Uterus (tissue), 3 donors: ENCODE measurements at regions not wholly inside any gene's neighbourhood (a gene's known extent, or its start where the extent isn't known, plus 50 kb on each side); places are given as distances from the start of the nearest gene placed in this dataset.

Experiments used
- DNase-seq, 2 donors: peaks; one replicate each; pipeline ENCODE4 v3.0.0-alpha.2; 2019 to 2020
- H3K27ac ChIP-seq, 2 donors: fragments of 200-600 bp; sonication (generic); 1 replicate in 1 of 2; 2 replicates in 1 of 2; pipeline ENCODE4 v1.5.1; 2016 to 2018
- H3K27me3 ChIP-seq, 2 donors: fragments of 200-600 bp; sonication (generic); one replicate each; pipeline ENCODE4 v1.5.1; 2018 to 2019; ENCODE audit warnings: control low read depth in 1 of 2
- H3K36me3 ChIP-seq, 2 donors: fragments of 200-600 bp; sonication (generic); one replicate each; pipeline ENCODE4 v1.5.1; 2019; ENCODE audit warnings: control low read depth in 1 of 2
- H3K4me1 ChIP-seq, 2 donors: fragments of 200-600 bp; sonication (generic); one replicate each; pipeline ENCODE4 v1.5.1; 2018 to 2019; ENCODE audit warnings: control low read depth in 1 of 2
- H3K4me3 ChIP-seq, 2 donors: fragments of 200-600 bp; sonication (generic); 1 replicate in 1 of 2; 2 replicates in 1 of 2; pipeline ENCODE4 v1.5.1; 2018 to 2019; ENCODE audit warnings: mild to moderate bottlenecking in 1 of 2
- H3K9me3 ChIP-seq, 2 donors: fragments of 200-600 bp; sonication (generic); one replicate each; pipeline ENCODE4 v1.5.1; 2019; ENCODE audit warnings: control low read depth in 1 of 2
- POLR2A ChIP-seq, 2 donors: fragments of 450-650 bp; IDR thresholded peaks; one replicate each; pipeline ENCODE4 v1.6.1; 2016; ENCODE audit warnings: antibody characterized with exemption in 2 of 2, mild to moderate bottlenecking in 1 of 2, moderate library complexity in 1 of 2
- intact Hi-C: fragments of 100-400 bp; cut with DNase I; formaldehyde crosslinking; loops from one replicate; pipeline ENCODE4 v1.15.1; 2023; ENCODE audit warnings: low total_unique reads
- TF ChIP-seq, protein P1 (sequence below), 4 experiments: fragments of 200-600 bp in 2 of 4; fragments of 450-650 bp in 2 of 4; sonication (generic) in 2 of 4; IDR thresholded peaks; one replicate each; pipeline ENCODE4 v1.5.1; 2016 to 2019; ENCODE audit warnings: antibody characterized with exemption in 4 of 4, mild to moderate bottlenecking in 2 of 4, moderate library complexity in 1 of 4
- donor health status: DM: yes; HTN: yes; CAD: no.

DNA sequence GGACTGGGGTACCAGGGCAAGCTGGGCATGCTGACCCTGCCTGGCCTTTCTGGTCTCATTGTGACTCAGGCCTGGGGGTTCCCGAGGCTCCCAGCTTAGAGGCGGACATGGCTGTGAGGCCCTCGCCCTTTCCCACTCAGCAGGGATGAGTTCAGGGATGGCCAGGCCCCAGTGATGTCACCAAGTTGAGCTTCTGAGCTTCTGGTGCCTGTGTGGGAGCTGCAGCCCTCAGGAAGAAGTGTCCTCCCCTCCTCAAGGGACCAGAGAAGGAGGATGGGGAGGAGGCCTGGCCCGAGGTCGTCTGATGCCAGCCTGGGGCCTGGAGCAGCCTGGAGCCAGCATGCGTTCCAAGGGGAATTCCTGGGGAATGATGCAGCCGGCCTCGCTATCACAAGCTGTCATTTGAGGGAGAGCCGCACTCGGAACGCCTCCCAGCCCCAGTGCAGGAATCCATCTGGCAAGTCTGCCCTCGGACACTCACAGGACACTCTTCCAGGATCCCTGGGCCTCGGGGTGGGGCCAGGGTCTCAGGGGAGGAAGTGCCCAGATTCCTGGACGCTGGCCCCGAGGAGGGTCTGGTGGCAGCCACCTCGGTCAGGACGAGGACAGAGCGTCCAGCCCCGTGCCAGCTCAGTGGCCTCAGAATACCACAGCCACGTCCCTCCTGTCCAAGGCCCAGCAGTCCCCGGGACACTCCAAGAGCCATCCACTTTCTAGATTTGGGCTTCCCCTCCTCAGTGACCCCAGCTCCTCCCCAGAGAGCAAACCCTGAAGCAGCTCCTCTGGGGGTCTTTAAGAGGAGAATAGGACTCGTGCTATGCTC lies 61.2 kb upstream of the GPC1 start:
- H3K27ac ChIP-seq: peak overlapping the region; percentile 50 to 70
- intact Hi-C loops: no loop called here
- no peak overlapping the region for H3K4me3 ChIP-seq
- H3K27me3 ChIP-seq: no peaks in the 10 kb centered on the region
- H3K9me3 ChIP-seq: no peaks in the 10 kb centered on the region
- peak; percentile 64 to 69 for DNase-seq
- TF ChIP-seq, protein P1, sequence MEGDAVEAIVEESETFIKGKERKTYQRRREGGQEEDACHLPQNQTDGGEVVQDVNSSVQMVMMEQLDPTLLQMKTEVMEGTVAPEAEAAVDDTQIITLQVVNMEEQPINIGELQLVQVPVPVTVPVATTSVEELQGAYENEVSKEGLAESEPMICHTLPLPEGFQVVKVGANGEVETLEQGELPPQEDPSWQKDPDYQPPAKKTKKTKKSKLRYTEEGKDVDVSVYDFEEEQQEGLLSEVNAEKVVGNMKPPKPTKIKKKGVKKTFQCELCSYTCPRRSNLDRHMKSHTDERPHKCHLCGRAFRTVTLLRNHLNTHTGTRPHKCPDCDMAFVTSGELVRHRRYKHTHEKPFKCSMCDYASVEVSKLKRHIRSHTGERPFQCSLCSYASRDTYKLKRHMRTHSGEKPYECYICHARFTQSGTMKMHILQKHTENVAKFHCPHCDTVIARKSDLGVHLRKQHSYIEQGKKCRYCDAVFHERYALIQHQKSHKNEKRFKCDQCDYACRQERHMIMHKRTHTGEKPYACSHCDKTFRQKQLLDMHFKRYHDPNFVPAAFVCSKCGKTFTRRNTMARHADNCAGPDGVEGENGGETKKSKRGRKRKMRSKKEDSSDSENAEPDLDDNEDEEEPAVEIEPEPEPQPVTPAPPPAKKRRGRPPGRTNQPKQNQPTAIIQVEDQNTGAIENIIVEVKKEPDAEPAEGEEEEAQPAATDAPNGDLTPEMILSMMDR (IDR thresholded peaks at IDR 0.05): no peak
- no peak for TF ChIP-seq POLR2A (IDR thresholded peaks at IDR 0.05)
- H3K4me1 ChIP-seq: peaks cover 0 to 14% of the 10 kb centered on the region in 2 donors
- H3K36me3 ChIP-seq: no peaks in the 10 kb centered on the region

DNA sequence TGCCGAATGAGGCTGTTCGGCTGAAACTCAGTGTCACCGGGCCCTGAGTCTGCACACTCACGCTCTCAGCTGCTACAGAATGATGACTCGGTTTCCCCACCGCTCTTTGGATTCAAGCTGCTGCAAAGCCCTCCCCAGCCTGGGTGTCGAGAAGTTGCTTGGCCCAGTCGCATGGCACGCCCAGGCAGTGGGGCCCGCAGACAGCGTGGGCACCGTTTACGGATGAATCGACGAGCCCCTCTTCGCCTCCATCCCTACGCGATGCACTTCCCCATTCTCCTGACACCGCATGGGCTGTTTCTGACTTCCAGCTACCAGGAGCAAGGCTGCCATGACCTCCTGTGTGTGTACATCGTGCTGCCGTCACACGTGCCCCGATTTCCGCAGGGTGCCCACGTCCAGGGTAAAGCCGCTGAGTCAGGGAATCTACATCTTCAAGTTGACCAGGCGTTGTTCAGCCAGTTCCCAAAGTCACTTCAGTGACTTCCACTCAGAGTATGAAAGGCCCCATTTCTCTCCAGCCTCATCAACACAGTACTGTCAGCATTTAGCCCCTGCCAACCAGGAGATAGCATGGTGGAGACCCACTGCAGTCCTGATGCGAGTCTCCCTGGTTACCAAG lies 60.3 kb upstream of the GPC1 start:
- no peak overlapping the region for H3K4me3 ChIP-seq

DNA sequence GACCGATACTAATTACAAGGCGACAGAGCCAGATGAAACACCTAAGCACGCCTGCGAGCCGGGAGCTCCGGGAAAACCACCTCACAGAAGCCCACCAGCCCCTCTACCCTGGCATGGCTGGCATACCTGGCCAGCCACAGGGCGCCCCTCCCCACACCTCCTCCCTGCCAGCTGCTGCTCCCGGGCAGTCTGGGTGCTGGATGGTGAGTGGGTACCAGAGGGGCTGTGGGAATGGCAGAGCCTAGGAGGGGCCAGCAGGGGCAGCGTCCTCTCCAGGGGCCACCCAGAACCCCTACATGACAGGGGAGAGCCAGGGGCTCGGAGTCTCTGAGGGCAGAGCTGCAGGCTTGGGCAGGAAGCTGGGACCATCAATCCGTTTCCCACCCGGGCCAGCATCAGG lies 58.7 kb upstream of the GPC1 start:
- intact Hi-C loops: no loop called here
- H3K9me3 ChIP-seq: no peaks in the 10 kb centered on the region
- no peaks in the 10 kb centered on the region for H3K36me3 ChIP-seq
- TF ChIP-seq, protein P1 (IDR thresholded peaks at IDR 0.05): no peak
- H3K27me3 ChIP-seq: no peaks in the 10 kb centered on the region
- DNase-seq: no peak
- H3K4me1 ChIP-seq: peaks cover 0 to 4% of the 10 kb centered on the region in 2 donors
- H3K27ac ChIP-seq: no peak overlapping the region
- no peak overlapping the region for H3K4me3 ChIP-seq

More for the DNA sequence above, 60.3 kb upstream of the GPC1 start:
- Histone ChIP-seq H3K27me3 (no peaks in the 10 kb centered on the region), H3K9me3 (no peaks in the 10 kb centered on the region), H3K27ac (peak overlapping the region in 1 of 2 donors; percentile 52), H3K4me1 (peaks cover 0 to 8% of the 10 kb centered on the region in 2 donors), H3K36me3 (no peaks in the 10 kb centered on the region)
- no peak for DNase-seq
- intact Hi-C loops: no loop called here
- TF ChIP-seq POLR2A (IDR thresholded peaks at IDR 0.05): no peak
- TF ChIP-seq, protein P1 (IDR thresholded peaks at IDR 0.05): no peak

DNA sequence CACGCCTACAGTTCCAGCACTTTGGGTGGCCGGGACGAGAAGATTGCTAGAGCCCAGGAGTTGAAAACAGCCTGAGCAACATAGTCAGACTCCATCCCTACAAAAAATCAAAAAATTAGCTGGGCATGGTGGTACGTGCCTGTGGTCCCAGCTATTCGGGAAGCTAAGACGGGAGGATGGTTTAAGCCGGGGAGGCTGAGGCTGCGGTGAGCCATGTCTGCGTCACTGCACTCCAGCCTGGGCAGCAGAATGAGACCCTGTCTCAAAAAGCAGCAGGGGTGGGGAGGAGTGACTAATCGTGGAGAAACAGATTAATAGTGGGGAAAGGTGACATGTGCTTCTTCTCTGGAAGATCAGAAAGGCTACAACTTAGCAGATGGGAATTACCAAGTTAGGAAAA lies 58.1 kb upstream of the GPC1 start:
- intact Hi-C loops: no loop called here
- Histone ChIP-seq H3K9me3 (no peaks in the 10 kb centered on the region), H3K4me1 (peaks cover 0 to 4% of the 10 kb centered on the region in 2 donors), H3K27ac (no peak overlapping the region), H3K4me3 (no peak overlapping the region), H3K36me3 (no peaks in the 10 kb centered on the region), H3K27me3 (no peaks in the 10 kb centered on the region)
- no peak for DNase-seq
- TF ChIP-seq POLR2A (IDR thresholded peaks at IDR 0.05): no peak
- TF ChIP-seq, protein P1 (IDR thresholded peaks at IDR 0.05): no peak

DNA sequence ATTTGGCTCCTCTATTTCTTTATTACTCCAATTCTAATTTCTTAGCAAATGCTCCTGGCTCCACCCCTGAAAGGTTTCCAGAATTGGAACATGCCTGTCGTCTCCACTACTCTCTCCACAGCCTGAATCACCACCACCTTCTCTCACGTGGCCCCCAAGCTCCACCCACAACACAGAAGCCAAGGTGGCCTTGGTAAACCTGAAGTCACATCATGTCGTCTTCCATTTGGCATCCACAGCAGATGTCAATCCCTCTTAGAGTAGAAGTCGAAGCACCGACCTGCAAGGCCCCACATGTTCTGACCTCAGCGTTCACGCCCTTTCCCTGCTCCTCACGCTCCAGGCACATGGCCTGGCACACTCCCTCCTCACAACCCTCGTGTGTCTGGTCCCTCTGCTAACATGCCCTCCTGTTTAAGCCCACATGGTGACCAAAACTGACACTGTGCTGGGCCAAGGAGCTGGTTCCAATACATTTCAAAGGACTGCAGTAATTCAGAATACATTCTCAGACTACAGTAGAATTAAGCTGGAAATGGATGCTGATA lies 56.3 kb upstream of the GPC1 start:
- no peak overlapping the region for H3K27ac ChIP-seq
- no peaks in the 10 kb centered on the region for H3K36me3 ChIP-seq
- H3K4me1 ChIP-seq: peaks cover 0 to 4% of the 10 kb centered on the region in 2 donors
- no peaks in the 10 kb centered on the region for H3K27me3 ChIP-seq
- TF ChIP-seq, protein P1 (IDR thresholded peaks at IDR 0.05): no peak
- TF ChIP-seq POLR2A (IDR thresholded peaks at IDR 0.05): no peak
- no peak for DNase-seq
- H3K4me3 ChIP-seq: no peak overlapping the region
- H3K9me3 ChIP-seq: no peaks in the 10 kb centered on the region
- intact Hi-C loops: no loop called here
